ENCODE measurements at regions not wholly inside any gene's neighbourhood (a gene's known extent, or its start where the extent isn't known, plus 50 kb on each side); places are given as distances from the start of the nearest gene placed in this dataset.

- TF ChIP-seq CHD7 (IDR thresholded peaks at IDR 0.05; ENCODE audit: insufficient replicate concordance, low read length) (no peak), CHD2 (IDR thresholded peaks at IDR 0.05; ENCODE audit: low read length) (no peak), ATF2 (IDR thresholded peaks at IDR 0.05; ENCODE audit: low read length) (no peak), RFX5 (IDR thresholded peaks at IDR 0.05; ENCODE audit: borderline replicate concordance, low read depth, low read length) (no peak), CREB1 (IDR thresholded peaks at IDR 0.05) (no peak), POU5F1 (IDR thresholded peaks at IDR 0.05; ENCODE audit: low read depth, low read length) (no peak), TEAD4 (IDR thresholded peaks at IDR 0.05; ENCODE audit: low read depth, low read length) (no peak), BACH1 (IDR thresholded peaks at IDR 0.05; ENCODE audit: low read length) (no peak), CBX5 (IDR thresholded peaks at IDR 0.05; ENCODE audit: low read depth, low read length) (no peak), ZNF274 (IDR thresholded peaks at IDR 0.05; ENCODE audit: borderline replicate concordance, extremely low read depth, low read length) (no peak)
These were observed 278.2 kb upstream of the SFSWAP start (continued) for GRCh38 chr12:131432532-131433260.

Data from H1 (cell line).